Mucosa of descending colon (tissue), 3 donors: ENCODE measurements at regions not wholly inside any gene's neighbourhood (a gene's known extent, or its start where the extent isn't known, plus 50 kb on each side); places are given as distances from the start of the nearest gene placed in this dataset.

Source experiments
- ATAC-seq: fragments of 200-7000 bp; cut with Tn5 transposase; one replicate; pipeline ENCODE4 v1.9.1; 2020; ENCODE audit warnings: mild to moderate bottlenecking, moderate library complexity
- DNase-seq, 3 donors: peaks; one replicate each; pipeline ENCODE4 v3.0.0-alpha.2; 2020
- H3K36me3 ChIP-seq: fragments of 200-600 bp; one replicate; pipeline ENCODE4 v1.8.0; 2021; ENCODE audit warnings: low read depth, mild to moderate bottlenecking
- H3K4me1 ChIP-seq: fragments of 200-600 bp; one replicate; pipeline ENCODE4 v1.8.0; 2021; ENCODE audit warnings: low read depth, mild to moderate bottlenecking
- H3K4me3 ChIP-seq: fragments of 200-600 bp; one replicate; pipeline ENCODE4 v1.8.0; 2021; ENCODE audit warnings: mild to moderate bottlenecking
- H3K9me3 ChIP-seq: fragments of 200-600 bp; one replicate; pipeline ENCODE4 v1.8.0; 2021; ENCODE audit warnings: mild to moderate bottlenecking
- CTCF ChIP-seq: fragments of 200-600 bp; IDR thresholded peaks from one replicate; pipeline ENCODE4 v1.8.0; 2022; ENCODE audit warnings: antibody characterized with exemption, mild to moderate bottlenecking
- intact Hi-C, 2 donors: fragments of 100-400 bp; cut with DNase I in 1 of 2; cut with micrococcal nuclease in 1 of 2; formaldehyde crosslinking; loops; one replicate each; pipeline versions ENCODE4 v1.11.0 to v1.11.1; 2022; cut with DNase I, micrococcal nuclease
- donor health status: DM: no; HTN: no; CAD: no; lungs with moderate emphysema.
- donor health status: DM: no; HTN: no; CAD: no.
- donor health status: DM: no; HTN: yes; CAD: no.

DNA sequence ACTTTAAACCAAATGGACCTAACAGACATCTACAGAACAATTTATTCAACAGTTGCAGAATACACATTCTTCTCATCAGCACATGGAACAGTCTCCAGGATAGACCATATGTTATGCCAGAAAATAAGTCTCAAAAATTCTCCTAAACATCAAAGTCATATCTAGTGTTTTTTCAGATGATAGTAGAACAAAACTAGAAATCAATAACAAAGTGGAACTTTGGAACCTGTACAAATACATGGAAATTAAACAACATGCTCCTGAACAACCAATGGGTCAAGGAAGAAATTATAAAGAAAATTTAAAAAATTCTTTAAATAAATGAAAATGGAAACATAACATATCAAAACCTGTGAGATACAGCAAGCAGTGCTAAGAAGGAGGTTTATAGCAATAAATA is 194.1 kb upstream of the SIX2 start:
- no peaks in the 10 kb centered on the region for H3K36me3 ChIP-seq
- no peaks in the 10 kb centered on the region for H3K4me1 ChIP-seq
- ATAC-seq, result no peak
- H3K4me3 ChIP-seq, result no peak overlapping the region
- no peaks in the 10 kb centered on the region for H3K9me3 ChIP-seq
- no peak for TF ChIP-seq CTCF
- DNase-seq, result no peak
- intact Hi-C loops, result no loop called here

DNA sequence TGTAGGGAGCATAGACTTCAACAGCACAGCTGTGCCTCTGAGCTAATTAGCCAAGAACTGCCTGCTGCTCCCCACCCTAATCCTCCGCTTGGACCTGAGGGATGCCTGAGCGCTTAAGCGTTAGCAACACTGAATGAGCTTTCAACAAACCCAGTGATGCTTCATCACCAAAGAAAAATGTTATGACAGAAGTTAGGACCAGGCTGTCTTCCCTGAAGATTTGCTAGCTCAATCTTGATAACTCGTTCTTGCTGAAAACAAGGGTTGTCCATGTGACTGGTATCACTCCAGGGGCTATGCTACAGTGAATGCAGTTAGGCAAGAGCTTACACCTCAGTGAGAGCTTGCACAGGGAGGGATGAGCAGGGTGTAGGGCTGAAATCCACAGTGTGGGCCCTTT is 190.7 kb upstream of the SIX2 start:
- DNase-seq (no peak), ATAC-seq (no peak)
- Histone ChIP-seq H3K4me1 (no peaks in the 10 kb centered on the region), H3K4me3 (no peak overlapping the region), H3K9me3 (no peaks in the 10 kb centered on the region), H3K36me3 (no peaks in the 10 kb centered on the region)
- intact Hi-C loops, result no loop called here
- TF ChIP-seq CTCF, result no peak

- Histone ChIP-seq H3K36me3 (no peaks in the 10 kb centered on the region), H3K4me1 (no peaks in the 10 kb centered on the region), H3K4me3 (no peak overlapping the region), H3K9me3 (no peaks in the 10 kb centered on the region)
- ATAC-seq, result no peak
- no peak for DNase-seq
- no peak for TF ChIP-seq CTCF
- intact Hi-C loops, result no loop called here
Measured at GRCh38 chr2:45195916-45196315, 186.7 kb upstream of the SIX2 start.

DNA sequence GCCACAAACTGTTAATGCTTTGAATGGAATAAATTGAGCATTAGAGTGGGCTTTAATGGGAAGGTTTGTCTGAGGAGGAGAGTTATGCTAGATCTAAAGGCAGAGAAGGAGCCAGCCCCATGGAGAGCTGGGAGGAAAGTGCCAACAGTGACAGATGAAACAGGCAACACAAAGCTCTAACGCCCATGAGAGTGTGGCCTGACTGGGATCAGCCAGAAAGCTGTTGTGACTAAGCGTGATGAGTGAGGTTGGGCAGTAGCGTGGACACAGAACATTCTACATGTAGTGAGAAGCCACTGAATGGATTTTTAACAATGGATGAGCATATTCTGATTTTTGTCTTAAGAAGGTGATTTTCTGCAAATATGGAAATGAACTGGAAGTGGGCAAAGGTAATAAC is 185.3 kb upstream of the SIX2 start:
- intact Hi-C loops, result no loop called here
- no peak for TF ChIP-seq CTCF

DNA sequence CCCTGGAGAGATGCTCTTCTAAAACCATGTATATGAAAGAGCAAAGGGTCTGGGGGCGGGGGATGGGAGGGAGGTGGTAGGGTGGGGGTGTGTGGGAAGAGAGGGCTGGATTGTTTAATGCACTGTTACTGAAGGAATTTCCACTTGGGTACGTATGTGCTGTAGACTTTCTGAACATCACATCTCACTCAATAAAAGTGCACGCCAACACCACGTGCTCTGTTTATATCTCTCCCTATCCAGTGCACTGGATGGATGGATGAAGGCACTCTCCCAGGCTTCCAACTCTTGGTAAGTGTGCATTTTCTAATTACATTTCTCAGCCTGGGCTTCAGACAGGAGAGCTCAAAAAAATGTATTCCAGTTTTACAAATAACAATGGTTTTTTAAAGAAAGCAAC is 184.3 kb upstream of the SIX2 start:
- DNase-seq, result no peak
- Histone ChIP-seq H3K9me3 (no peaks in the 10 kb centered on the region), H3K4me1 (no peaks in the 10 kb centered on the region), H3K36me3 (no peaks in the 10 kb centered on the region), H3K4me3 (no peak overlapping the region)
- no peak for ATAC-seq
- no peak for TF ChIP-seq CTCF
- intact Hi-C loops, result no loop called here

More for the DNA sequence above, 185.3 kb upstream of the SIX2 start:
- Histone ChIP-seq H3K9me3 (no peaks in the 10 kb centered on the region), H3K4me3 (no peak overlapping the region), H3K4me1 (no peaks in the 10 kb centered on the region), H3K36me3 (no peaks in the 10 kb centered on the region)
- DNase-seq (no peak), ATAC-seq (no peak)

- Histone ChIP-seq H3K36me3 (no peaks in the 10 kb centered on the region), H3K4me3 (no peak overlapping the region), H3K4me1 (no peaks in the 10 kb centered on the region), H3K9me3 (no peaks in the 10 kb centered on the region)
- intact Hi-C loops, result no loop called here
- DNase-seq, result no peak
- TF ChIP-seq CTCF, result no peak
- no peak for ATAC-seq
Measured at GRCh38 chr2:45192991-45193390, 183.7 kb upstream of the SIX2 start.
